Stimulated activated effector memory CD8-positive, alpha-beta T cell treated with anti-CD3 and anti-CD28 coated beads, Interleukin-12 subunit alpha, Interleukin-12 subunit beta, amount 100 ng/mL, for 72 hours (primary cell): ENCODE measurements at regions not wholly inside any gene's neighbourhood (a gene's known extent, or its start where the extent isn't known, plus 50 kb on each side); places are given as distances from the start of the nearest gene placed in this dataset.

Source experiments
- ATAC-seq: fragments of 150-1000 bp; cut with Tn5 transposase; 2 replicates; pipeline ENCODE4 v1.10.0; 2021
- DNase-seq, 2 donors: peaks; one replicate each; pipeline ENCODE4 v3.0.0; 2021 to 2022; ENCODE audit warnings: low spot score in 2 of 2
- H3K27ac Mint-ChIP-seq: one replicate; pipeline ENCODE4 v1.8.0; 2022; ENCODE audit warnings: mild to moderate bottlenecking, mixed read lengths
- H3K36me3 Mint-ChIP-seq: one replicate; pipeline ENCODE4 v1.8.0; 2022; ENCODE audit warnings: mild to moderate bottlenecking, mixed read lengths
- H3K4me1 Mint-ChIP-seq: one replicate; pipeline ENCODE4 v1.8.0; 2022; ENCODE audit warnings: mixed read lengths
- H3K4me3 Mint-ChIP-seq: one replicate; pipeline ENCODE4 v1.8.0; 2022; ENCODE audit warnings: mild to moderate bottlenecking, mixed read lengths
- H3K9me3 Mint-ChIP-seq: one replicate; pipeline ENCODE4 v1.8.0; 2022; ENCODE audit warnings: mixed read lengths

- ATAC-seq (no peak), DNase-seq (no peak)
- H3K4me1 Mint-ChIP-seq = no peaks in the 10 kb centered on the region
- H3K27ac Mint-ChIP-seq = no peak overlapping the region
- H3K36me3 Mint-ChIP-seq = no peaks in the 10 kb centered on the region
- no peak overlapping the region for H3K4me3 Mint-ChIP-seq
- no peaks in the 10 kb centered on the region for H3K9me3 Mint-ChIP-seq
Measured at GRCh38 chr2:205908212-205909183, 177.5 kb downstream of the INO80D start.

GRCh38 chr2:205906419-205906818 is 179.6 kb downstream of the INO80D start:
- H3K9me3 Mint-ChIP-seq = no peaks in the 10 kb centered on the region
- no peak for ATAC-seq

GRCh38 chr2:205905576-205905975 is 180.4 kb downstream of the INO80D start:
- Mint-ChIP-seq H3K36me3 (no peaks in the 10 kb centered on the region), H3K4me3 (no peak overlapping the region), H3K9me3 (no peaks in the 10 kb centered on the region), H3K27ac (no peak overlapping the region), H3K4me1 (no peaks in the 10 kb centered on the region)
- no peak for ATAC-seq
- no peak for DNase-seq

More at GRCh38 chr2:205906419-205906818, 179.6 kb downstream of the INO80D start:
- DNase-seq = no peak
- H3K36me3 Mint-ChIP-seq = no peaks in the 10 kb centered on the region
- no peak overlapping the region for H3K4me3 Mint-ChIP-seq
- H3K4me1 Mint-ChIP-seq = no peaks in the 10 kb centered on the region
- H3K27ac Mint-ChIP-seq = no peak overlapping the region

- no peaks in the 10 kb centered on the region for H3K36me3 Mint-ChIP-seq
- no peak overlapping the region for H3K4me3 Mint-ChIP-seq
- no peaks in the 10 kb centered on the region for H3K4me1 Mint-ChIP-seq
- no peak overlapping the region for H3K27ac Mint-ChIP-seq
- DNase-seq = no peak
- no peaks in the 10 kb centered on the region for H3K9me3 Mint-ChIP-seq
- no peak for ATAC-seq
Measured at GRCh38 chr2:205904873-205905272, 181.1 kb downstream of the INO80D start.

- no peaks in the 10 kb centered on the region for H3K36me3 Mint-ChIP-seq
- peak; percentile 58 for ATAC-seq
- H3K4me1 Mint-ChIP-seq = no peaks in the 10 kb centered on the region
- H3K27ac Mint-ChIP-seq = no peak overlapping the region
- DNase-seq = no peak
- peaks cover 4% of the 10 kb centered on the region for H3K9me3 Mint-ChIP-seq
- no peak overlapping the region for H3K4me3 Mint-ChIP-seq
Measured at GRCh38 chr2:205903549-205904129, 182.3 kb downstream of the INO80D start.

- ATAC-seq = no peak
- DNase-seq = no peak
Measured at GRCh38 chr2:205902900-205903237, 183.1 kb downstream of the INO80D start.

GRCh38 chr2:205902041-205902899 is 183.7 kb downstream of the INO80D start:
- H3K27ac Mint-ChIP-seq = no peak overlapping the region
- ATAC-seq = no peak
- no peaks in the 10 kb centered on the region for H3K4me1 Mint-ChIP-seq
- no peak overlapping the region for H3K4me3 Mint-ChIP-seq
- H3K36me3 Mint-ChIP-seq = no peaks in the 10 kb centered on the region
- H3K9me3 Mint-ChIP-seq = peaks cover 4% of the 10 kb centered on the region
- no peak for DNase-seq

More at GRCh38 chr2:205902900-205903237, 183.1 kb downstream of the INO80D start:
- Mint-ChIP-seq H3K4me3 (no peak overlapping the region), H3K27ac (no peak overlapping the region), H3K4me1 (no peaks in the 10 kb centered on the region), H3K36me3 (no peaks in the 10 kb centered on the region), H3K9me3 (peaks cover 4% of the 10 kb centered on the region)

- DNase-seq = no peak
- no peak overlapping the region for H3K4me3 Mint-ChIP-seq
- no peaks in the 10 kb centered on the region for H3K36me3 Mint-ChIP-seq
- no peaks in the 10 kb centered on the region for H3K4me1 Mint-ChIP-seq
- H3K27ac Mint-ChIP-seq = no peak overlapping the region
- H3K9me3 Mint-ChIP-seq = peaks cover 4% of the 10 kb centered on the region
- no peak for ATAC-seq
Measured at GRCh38 chr2:205901491-205901890, 184.5 kb downstream of the INO80D start.

- Mint-ChIP-seq H3K9me3 (peaks cover 4% of the 10 kb centered on the region), H3K4me3 (no peak overlapping the region), H3K36me3 (no peaks in the 10 kb centered on the region), H3K27ac (no peak overlapping the region), H3K4me1 (no peaks in the 10 kb centered on the region)
- no peak for DNase-seq
- ATAC-seq = no peak
Measured at GRCh38 chr2:205898744-205899143, 187.2 kb downstream of the INO80D start.

- Mint-ChIP-seq H3K9me3 (peaks cover 4% of the 10 kb centered on the region), H3K4me3 (no peak overlapping the region), H3K4me1 (no peaks in the 10 kb centered on the region), H3K36me3 (no peaks in the 10 kb centered on the region), H3K27ac (no peak overlapping the region)
- ATAC-seq (no peak), DNase-seq (no peak)
Measured at GRCh38 chr2:205895981-205896655, 189.9 kb downstream of the INO80D start.

GRCh38 chr2:205892665-205893259 is 193.2 kb downstream of the INO80D start:
- H3K4me1 Mint-ChIP-seq = peaks cover 5% of the 10 kb centered on the region
- no peak for ATAC-seq
- H3K9me3 Mint-ChIP-seq = no peaks in the 10 kb centered on the region
- H3K27ac Mint-ChIP-seq = no peak overlapping the region
- no peak overlapping the region for H3K4me3 Mint-ChIP-seq
- no peaks in the 10 kb centered on the region for H3K36me3 Mint-ChIP-seq
- DNase-seq = no peak

GRCh38 chr2:205892251-205892655 is 193.7 kb downstream of the INO80D start:
- H3K9me3 Mint-ChIP-seq = no peaks in the 10 kb centered on the region
- H3K4me3 Mint-ChIP-seq = no peak overlapping the region
- H3K36me3 Mint-ChIP-seq = no peaks in the 10 kb centered on the region
- ATAC-seq (no peak), DNase-seq (no peak)
- peaks cover 8% of the 10 kb centered on the region for H3K4me1 Mint-ChIP-seq
- H3K27ac Mint-ChIP-seq = no peak overlapping the region

- Mint-ChIP-seq H3K9me3 (no peaks in the 10 kb centered on the region), H3K4me1 (peaks cover 8% of the 10 kb centered on the region), H3K36me3 (no peaks in the 10 kb centered on the region), H3K27ac (no peak overlapping the region), H3K4me3 (no peak overlapping the region)
- DNase-seq (no peak), ATAC-seq (peak; percentile 13)
Measured at GRCh38 chr2:205889114-205889513, 196.9 kb downstream of the INO80D start.

GRCh38 chr2:205887637-205888036 is 198.3 kb downstream of the INO80D start:
- H3K36me3 Mint-ChIP-seq = no peaks in the 10 kb centered on the region
- no peak overlapping the region for H3K4me3 Mint-ChIP-seq
- ATAC-seq (peak; percentile 42), DNase-seq (no peak)
- no peak overlapping the region for H3K27ac Mint-ChIP-seq
- H3K4me1 Mint-ChIP-seq = peaks cover 8% of the 10 kb centered on the region
- no peaks in the 10 kb centered on the region for H3K9me3 Mint-ChIP-seq
